GM21360 (cell line): ENCODE measurements at regions not wholly inside any gene's neighbourhood (a gene's known extent, or its start where the extent isn't known, plus 50 kb on each side); places are given as distances from the start of the nearest gene placed in this dataset.
"Not testable (repeated sequence)": the region's sequence is repeated elsewhere in the genome, so short reads cannot be mapped to it uniquely, and the experiment has no call there.

Experiments used
- ATAC-seq: cut with Tn5 transposase; IDR thresholded peaks from one replicate; pipeline ENCODE4 v1.9.1; 2021; ENCODE audit warnings: mild to moderate bottlenecking, moderate library complexity; ENCODE audit not compliant: unreplicated experiment

DNA sequence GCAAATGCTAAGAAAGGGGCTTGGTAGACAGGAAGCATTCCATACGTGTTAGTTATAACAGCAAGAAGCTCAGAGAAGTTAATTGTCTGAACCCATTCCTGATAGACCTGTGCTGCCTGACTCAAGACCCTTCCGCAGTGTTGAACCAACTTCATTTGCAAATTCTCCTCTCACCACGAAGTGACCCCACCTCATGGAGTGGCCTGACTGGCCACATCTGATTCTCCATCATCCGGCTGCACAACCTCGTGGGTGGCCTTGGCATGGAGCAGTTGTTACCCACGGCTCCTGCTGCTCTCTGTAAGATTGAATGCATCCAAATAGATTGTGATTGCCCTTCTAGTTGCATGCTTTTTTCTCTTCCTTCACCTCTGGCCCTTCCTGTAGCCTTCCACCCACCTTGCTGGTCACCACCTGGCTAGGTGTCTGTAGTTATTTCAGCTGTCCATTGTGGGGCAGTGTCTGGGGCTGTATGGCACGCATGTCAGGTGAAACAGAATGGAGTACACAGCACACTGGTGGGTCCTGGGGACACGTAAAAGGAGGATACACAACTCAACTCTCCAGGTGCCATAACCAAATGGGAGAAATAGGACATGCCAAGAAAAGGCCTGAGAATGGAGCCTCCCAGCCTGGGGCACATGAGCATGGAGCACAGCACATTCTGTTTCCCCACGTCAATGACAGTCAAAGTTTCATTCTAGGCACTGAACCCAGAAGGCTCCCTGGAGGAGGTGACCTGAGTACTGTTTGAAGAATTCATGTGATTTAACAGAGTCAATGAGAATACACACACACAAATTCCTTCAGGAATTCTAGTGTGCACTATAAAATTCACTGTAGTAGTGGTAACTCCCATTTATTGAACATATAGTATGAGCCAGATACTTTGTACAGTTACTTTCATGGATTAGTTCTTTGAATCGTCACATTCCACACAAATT lies 70.5 kb upstream of the PTCH1 start:
- no peak for ATAC-seq

GRCh38 chr9:95586326-95586725 lies 69.6 kb upstream of the PTCH1 start:
- ATAC-seq, result no peak

DNA sequence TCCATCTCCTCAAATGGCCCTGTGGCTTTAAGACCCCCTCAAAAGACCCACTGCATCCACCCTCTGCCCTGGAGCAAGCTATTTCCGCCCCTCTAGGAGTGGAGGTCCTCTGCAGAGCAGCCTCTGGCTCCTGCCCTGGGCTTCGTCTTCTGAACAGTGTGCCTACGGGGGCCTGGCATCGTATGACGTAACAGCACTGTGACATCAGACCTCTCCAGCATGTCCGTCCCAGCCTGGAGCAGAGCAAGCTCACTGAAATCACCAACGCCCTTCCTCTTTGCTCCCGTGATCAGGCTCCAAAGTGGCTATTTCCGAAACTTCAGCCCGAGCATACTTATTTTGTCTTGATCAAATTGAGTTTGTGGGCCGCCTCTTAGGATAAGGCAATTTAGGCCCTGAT lies 69.1 kb upstream of the PTCH1 start:
- ATAC-seq, result no peak

DNA sequence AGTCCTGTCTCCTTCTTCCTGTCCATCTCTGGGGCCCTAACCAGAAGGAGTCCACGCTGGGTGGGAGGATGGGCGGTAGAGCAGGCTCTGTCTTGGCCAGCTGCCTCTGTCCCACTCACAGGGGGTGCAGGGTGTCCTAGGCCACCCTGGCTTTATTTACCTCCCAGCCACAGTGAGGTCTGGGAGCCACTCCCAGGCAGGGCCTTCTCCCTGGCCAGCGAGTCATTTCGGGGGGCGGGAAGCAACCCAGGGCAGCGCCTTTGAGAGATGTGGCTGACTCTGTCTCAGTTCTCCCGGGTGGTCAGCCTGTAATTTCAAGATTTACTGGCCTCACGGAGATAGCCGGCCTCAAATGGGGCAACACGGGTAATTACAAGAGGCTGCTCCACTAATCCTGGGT lies 67.4 kb upstream of the PTCH1 start:
- ATAC-seq, result no peak

- no peak for ATAC-seq
Measured at GRCh38 chr9:95581900-95582299, 65.1 kb upstream of the PTCH1 start.

GRCh38 chr9:95580812-95581761 lies 64.3 kb upstream of the PTCH1 start:
- no peak for ATAC-seq

DNA sequence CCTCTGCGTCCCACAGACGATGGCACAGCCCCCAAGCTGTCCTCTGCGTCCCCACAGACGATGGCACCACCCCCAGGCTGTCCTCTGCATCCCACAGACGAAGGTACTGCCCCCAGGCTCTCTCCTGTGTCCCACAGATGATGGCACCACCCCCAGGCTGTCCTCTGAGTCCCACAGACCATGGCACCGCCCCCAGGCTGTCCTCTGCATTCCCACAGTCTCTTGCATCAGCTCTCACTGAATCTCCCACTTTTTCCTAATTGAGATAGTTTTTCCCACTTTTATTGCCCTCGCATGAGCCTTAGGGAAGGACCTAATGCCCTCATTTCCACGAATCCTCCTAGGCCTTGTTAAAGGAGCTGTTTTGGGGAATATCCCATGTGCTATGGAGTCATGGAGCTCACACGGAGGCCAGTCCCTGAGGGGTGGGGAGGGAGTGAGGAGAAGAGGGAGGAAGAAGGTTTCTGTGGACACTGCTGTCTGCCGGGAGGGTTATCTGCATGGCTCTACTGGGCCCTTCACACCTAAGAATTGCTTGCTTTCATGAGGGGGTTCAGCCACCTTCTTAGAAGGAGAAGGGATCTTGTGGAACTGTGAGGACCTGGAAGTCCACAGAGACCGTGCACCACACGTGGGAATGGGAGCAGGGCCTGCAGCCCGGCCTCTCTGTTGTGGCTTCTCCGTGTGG lies 58.2 kb upstream of the PTCH1 start:
- no peak for ATAC-seq

DNA sequence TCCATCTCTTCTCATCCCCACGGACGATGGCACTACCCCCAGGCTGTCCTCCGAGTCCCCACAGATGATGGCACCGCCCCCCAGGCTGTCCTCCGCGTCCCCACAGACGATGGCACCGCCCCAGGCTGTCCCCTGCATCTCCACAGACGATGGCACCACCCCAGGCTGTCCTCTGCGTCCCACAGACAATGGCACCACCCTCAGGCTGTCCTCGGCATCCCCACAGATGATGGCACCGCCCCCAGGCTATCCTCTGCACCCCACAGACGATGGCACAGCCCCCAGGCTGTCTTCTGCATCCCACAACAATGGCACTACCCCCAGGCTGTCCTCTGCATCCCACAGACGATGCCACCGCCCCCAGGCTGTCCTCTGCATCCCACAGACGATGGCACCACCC lies 57.4 kb upstream of the PTCH1 start:
- ATAC-seq, result no peak

DNA sequence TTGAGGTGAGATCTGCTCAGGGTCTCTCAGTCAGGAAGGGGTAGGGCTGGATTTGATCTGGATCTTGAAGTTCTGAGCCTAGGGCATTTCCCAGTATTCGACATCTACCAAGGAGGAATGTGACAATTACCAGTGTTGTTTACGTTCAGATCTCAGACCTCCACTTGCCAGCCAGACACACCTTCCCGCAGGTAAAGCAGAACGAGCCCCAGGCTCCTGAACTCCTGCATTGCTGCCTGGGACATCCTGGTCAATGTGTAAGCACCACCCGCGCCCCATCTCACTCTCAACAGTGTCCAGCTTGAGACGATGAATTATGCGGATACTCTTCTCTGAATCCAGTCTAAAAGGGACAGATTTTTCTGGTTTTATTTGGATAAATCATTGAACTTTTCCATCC lies 56.7 kb upstream of the PTCH1 start:
- no peak for ATAC-seq

DNA sequence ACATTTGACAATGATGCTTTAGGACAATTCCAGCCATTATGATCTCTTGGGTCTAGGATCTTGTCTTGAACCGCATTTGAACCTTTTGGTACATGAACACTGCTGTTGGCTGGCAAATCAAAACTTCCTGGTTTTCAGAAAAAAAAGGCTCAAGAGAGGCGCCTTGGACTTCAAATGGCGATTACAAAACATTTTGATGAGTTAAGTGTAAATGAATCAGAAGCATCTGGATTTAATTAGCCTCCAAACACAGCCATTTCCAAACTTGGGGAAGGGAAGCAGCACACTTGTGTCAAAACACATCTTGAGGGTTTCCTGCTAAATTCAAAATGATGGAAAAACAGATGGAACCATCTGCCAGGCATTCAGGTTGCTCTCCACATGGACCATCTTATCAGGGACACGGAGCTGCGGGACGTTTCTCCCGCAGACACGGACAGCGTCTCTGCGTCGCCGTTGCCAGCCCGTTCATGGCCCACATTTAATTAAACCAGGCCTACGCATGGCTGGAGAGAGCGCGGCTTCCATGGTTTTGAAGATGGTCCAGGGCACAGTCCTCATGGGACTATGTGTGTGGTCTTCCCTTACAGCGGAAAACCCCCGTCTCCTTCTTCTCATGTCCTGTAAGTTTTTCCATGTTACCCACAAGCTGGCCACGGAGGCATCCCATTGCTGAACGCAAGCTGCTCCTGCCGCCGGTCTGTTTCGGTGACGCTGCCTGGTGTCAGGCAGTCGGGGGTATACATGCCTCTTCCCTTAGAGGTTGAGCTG lies 55.8 kb upstream of the PTCH1 start:
- no peak for ATAC-seq

DNA sequence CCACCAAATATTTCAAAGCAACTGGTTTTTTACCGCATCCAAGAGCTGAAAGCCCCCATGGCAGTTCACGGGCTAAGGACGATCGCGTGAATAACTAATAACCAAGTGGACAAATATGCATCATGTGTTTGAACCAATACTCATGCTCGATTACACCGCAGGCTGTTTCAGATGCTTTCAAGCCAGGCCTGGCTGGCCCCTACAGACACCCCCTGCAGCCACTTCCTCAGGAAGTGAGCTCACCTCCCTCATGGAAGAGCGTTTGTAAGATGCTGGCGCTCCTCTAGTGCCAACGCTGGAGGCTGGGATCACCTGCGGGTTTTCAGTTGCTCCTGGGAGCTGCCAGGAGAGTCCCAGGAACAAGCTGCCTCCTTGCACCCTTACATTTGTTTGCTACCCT lies 53.9 kb upstream of the PTCH1 start:
- no peak for ATAC-seq

GRCh38 chr9:95570150-95570549 lies 53.4 kb upstream of the PTCH1 start:
- no peak for ATAC-seq

GRCh38 chr9:95568735-95569134 lies 52.0 kb upstream of the PTCH1 start:
- not testable (repeated sequence) for ATAC-seq
